22Rv1 (cell line): ENCODE measurements at regions not wholly inside any gene's neighbourhood (a gene's known extent, or its start where the extent isn't known, plus 50 kb on each side); places are given as distances from the start of the nearest gene placed in this dataset.

Experiments used
- ZFX ChIP-seq: fragments of 450-650 bp; IDR thresholded peaks from 2 replicates; pipeline ENCODE4 v1.6.1; 2017; ENCODE audit warnings: antibody characterized with exemption, borderline replicate concordance
- TF ChIP-seq, protein P1 (sequence below): fragments of 450-650 bp; IDR thresholded peaks from 2 replicates; pipeline ENCODE4 v1.5.1; 2017; ENCODE audit warnings: mild to moderate bottlenecking

GRCh38 chr5:162529209-162529608, 461.6 kb downstream of the GABRG2 start:
- TF ChIP-seq, protein P1, sequence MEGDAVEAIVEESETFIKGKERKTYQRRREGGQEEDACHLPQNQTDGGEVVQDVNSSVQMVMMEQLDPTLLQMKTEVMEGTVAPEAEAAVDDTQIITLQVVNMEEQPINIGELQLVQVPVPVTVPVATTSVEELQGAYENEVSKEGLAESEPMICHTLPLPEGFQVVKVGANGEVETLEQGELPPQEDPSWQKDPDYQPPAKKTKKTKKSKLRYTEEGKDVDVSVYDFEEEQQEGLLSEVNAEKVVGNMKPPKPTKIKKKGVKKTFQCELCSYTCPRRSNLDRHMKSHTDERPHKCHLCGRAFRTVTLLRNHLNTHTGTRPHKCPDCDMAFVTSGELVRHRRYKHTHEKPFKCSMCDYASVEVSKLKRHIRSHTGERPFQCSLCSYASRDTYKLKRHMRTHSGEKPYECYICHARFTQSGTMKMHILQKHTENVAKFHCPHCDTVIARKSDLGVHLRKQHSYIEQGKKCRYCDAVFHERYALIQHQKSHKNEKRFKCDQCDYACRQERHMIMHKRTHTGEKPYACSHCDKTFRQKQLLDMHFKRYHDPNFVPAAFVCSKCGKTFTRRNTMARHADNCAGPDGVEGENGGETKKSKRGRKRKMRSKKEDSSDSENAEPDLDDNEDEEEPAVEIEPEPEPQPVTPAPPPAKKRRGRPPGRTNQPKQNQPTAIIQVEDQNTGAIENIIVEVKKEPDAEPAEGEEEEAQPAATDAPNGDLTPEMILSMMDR, result no peak
- no peak for TF ChIP-seq ZFX
